ENCODE measurements at regions not wholly inside any gene's neighbourhood (a gene's known extent, or its start where the extent isn't known, plus 50 kb on each side); places are given as distances from the start of the nearest gene placed in this dataset.
"Not testable (repeated sequence)": the region's sequence is repeated elsewhere in the genome, so short reads cannot be mapped to it uniquely, and the experiment has no call there.

- TF ChIP-seq EZH2 (IDR thresholded peaks at IDR 0.05; ENCODE audit: borderline replicate concordance) = no peak
- no peak for TF ChIP-seq CTCF (IDR thresholded peaks at IDR 0.05; ENCODE audit: poor library complexity)
- TF ChIP-seq EZH2phosphoT487 (IDR thresholded peaks at IDR 0.05; ENCODE audit: low read depth, severe bottlenecking, unreplicated experiment) = no peak
- WGBS (ENCODE audit: low lambda C conversion rate, missing lambda C conversion rate) = 45% methylated on average over 5 of the region's 5 CpGs
These were observed 77.8 kb upstream of the EHBP1 start for GRCh38 chr2:62627667-62628066.

GRCh38 chr2:62624855-62625254 is 80.7 kb upstream of the EHBP1 start:
- H3K27me3 ChIP-seq = no peaks in the 10 kb centered on the region
- H3K27ac ChIP-seq = no peak overlapping the region
- 68% methylated on average over 3 of the region's 3 CpGs for WGBS (ENCODE audit: low lambda C conversion rate, missing lambda C conversion rate)
- H3K4me3 ChIP-seq = no peak overlapping the region
- no peak overlapping the region for H2AFZ ChIP-seq
- no peaks in the 10 kb centered on the region for H3K79me2 ChIP-seq
- no peak overlapping the region for H3K4me2 ChIP-seq
- DNase-seq (ENCODE audit: low spot score) = no peak
- H4K20me1 ChIP-seq (ENCODE audit: insufficient read depth, poor library complexity, severe bottlenecking) = no peaks in the 10 kb centered on the region
- no peaks in the 10 kb centered on the region for H3K4me1 ChIP-seq (ENCODE audit: insufficient read depth)
- H3K9me3 ChIP-seq (ENCODE audit: low read depth) = no peaks in the 10 kb centered on the region
- TF ChIP-seq EZH2phosphoT487 (IDR thresholded peaks at IDR 0.05; ENCODE audit: low read depth, severe bottlenecking, unreplicated experiment) = no peak
- H3K9me2 ChIP-seq (replicated peaks; ENCODE audit: insufficient read depth) = no peaks in the 10 kb centered on the region
- H3K36me3 ChIP-seq (replicated peaks; ENCODE audit: insufficient read depth, low read depth) = no peaks in the 10 kb centered on the region

More at GRCh38 chr2:62627667-62628066, 77.8 kb upstream of the EHBP1 start:
- Histone ChIP-seq H3K9me2 (replicated peaks; ENCODE audit: insufficient read depth) (no peaks in the 10 kb centered on the region), H3K27ac (no peak overlapping the region), H3K4me1 (ENCODE audit: insufficient read depth) (no peaks in the 10 kb centered on the region), H3K27me3 (no peaks in the 10 kb centered on the region), H4K20me1 (ENCODE audit: insufficient read depth, poor library complexity, severe bottlenecking) (no peaks in the 10 kb centered on the region), H3K79me2 (no peaks in the 10 kb centered on the region), H3K4me3 (no peak overlapping the region), H3K9me3 (ENCODE audit: low read depth) (no peaks in the 10 kb centered on the region), H2AFZ (no peak overlapping the region), H3K36me3 (replicated peaks; ENCODE audit: insufficient read depth, low read depth) (no peaks in the 10 kb centered on the region), H3K4me2 (no peak overlapping the region)
- DNase-seq (ENCODE audit: low spot score) = no peak

DNA sequence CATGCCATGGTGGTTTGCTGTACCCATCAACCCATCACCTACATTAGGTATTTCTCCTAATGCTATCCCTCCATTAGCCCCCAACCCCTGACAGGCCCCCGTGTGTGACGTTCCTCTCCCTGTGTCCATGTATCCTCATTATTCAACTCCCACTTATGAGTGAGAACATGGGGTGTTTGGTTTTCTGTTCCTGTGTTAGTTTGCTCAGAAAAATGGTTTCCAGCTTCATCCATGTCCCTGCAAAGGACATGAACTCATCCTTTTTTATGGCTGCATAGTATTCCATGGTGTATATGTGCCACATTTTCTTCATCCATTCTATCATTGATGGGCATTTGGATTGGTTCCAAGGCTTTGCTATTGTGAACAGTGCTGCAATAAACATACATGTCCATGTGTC is 89.0 kb upstream of the EHBP1 start:
- not testable (repeated sequence) for H3K9me3 ChIP-seq (ENCODE audit: low read depth); H3K4me1 ChIP-seq (ENCODE audit: insufficient read depth); H3K36me3 ChIP-seq (replicated peaks; ENCODE audit: insufficient read depth, low read depth); H3K27me3 ChIP-seq; H3K79me2 ChIP-seq; DNase-seq (ENCODE audit: low spot score); H3K27ac ChIP-seq; H2AFZ ChIP-seq; H3K4me2 ChIP-seq; H3K9me2 ChIP-seq (replicated peaks; ENCODE audit: insufficient read depth); H3K4me3 ChIP-seq; H4K20me1 ChIP-seq (ENCODE audit: insufficient read depth, poor library complexity, severe bottlenecking)
- 95% methylated on average over 2 of the region's 2 CpGs for WGBS (ENCODE audit: low lambda C conversion rate, missing lambda C conversion rate)

DNA sequence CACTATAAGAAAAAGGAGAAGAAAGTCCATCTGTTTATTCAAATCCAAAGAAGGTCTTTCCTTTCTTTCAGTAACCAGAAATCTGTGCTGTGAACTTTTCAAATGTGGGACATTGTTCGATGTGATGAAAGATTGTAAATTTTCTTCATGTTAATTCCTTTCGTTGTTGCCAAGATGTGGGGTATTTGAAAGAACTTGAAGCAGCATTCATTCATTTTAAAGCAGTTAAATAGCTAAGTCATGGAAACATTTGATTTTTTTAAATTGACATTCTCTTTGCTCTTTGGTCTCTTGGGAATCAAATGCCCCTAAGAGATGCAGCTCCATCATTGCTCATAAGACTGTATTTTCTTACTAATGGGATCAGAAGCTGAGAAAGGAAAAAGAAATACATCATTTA is 93.7 kb upstream of the EHBP1 start:
- no peak overlapping the region for H3K4me3 ChIP-seq
- H3K79me2 ChIP-seq = no peaks in the 10 kb centered on the region
- H3K27ac ChIP-seq = no peak overlapping the region
- H3K4me2 ChIP-seq = no peak overlapping the region
- no peaks in the 10 kb centered on the region for H3K27me3 ChIP-seq
- TF ChIP-seq EZH2 (IDR thresholded peaks at IDR 0.05; ENCODE audit: borderline replicate concordance) = no peak
- TF ChIP-seq EZH2phosphoT487 (IDR thresholded peaks at IDR 0.05; ENCODE audit: low read depth, severe bottlenecking, unreplicated experiment) = no peak
- no peak for TF ChIP-seq CTCF (IDR thresholded peaks at IDR 0.05; ENCODE audit: poor library complexity)
- H3K9me2 ChIP-seq (replicated peaks; ENCODE audit: insufficient read depth) = no peaks in the 10 kb centered on the region
- no peak for DNase-seq (ENCODE audit: low spot score)
- H3K4me1 ChIP-seq (ENCODE audit: insufficient read depth) = no peaks in the 10 kb centered on the region
- no peak overlapping the region for H2AFZ ChIP-seq
- H3K9me3 ChIP-seq (ENCODE audit: low read depth) = no peaks in the 10 kb centered on the region
- WGBS (ENCODE audit: low lambda C conversion rate, missing lambda C conversion rate) = 95% methylated on average over 2 of the region's 2 CpGs
- H4K20me1 ChIP-seq (ENCODE audit: insufficient read depth, poor library complexity, severe bottlenecking) = no peaks in the 10 kb centered on the region
- no peaks in the 10 kb centered on the region for H3K36me3 ChIP-seq (replicated peaks; ENCODE audit: insufficient read depth, low read depth)

- 90% methylated on average over 13 of the region's 13 CpGs for WGBS (ENCODE audit: low lambda C conversion rate, missing lambda C conversion rate)
- H3K4me3 ChIP-seq; H3K27ac ChIP-seq; H3K4me2 ChIP-seq; H3K27me3 ChIP-seq; H3K36me3 ChIP-seq (replicated peaks; ENCODE audit: insufficient read depth, low read depth); H2AFZ ChIP-seq; DNase-seq (ENCODE audit: low spot score); H3K79me2 ChIP-seq; H3K4me1 ChIP-seq (ENCODE audit: insufficient read depth); H4K20me1 ChIP-seq (ENCODE audit: insufficient read depth, poor library complexity, severe bottlenecking); H3K9me2 ChIP-seq (replicated peaks; ENCODE audit: insufficient read depth); H3K9me3 ChIP-seq (ENCODE audit: low read depth): not testable (repeated sequence)
These were observed 99.5 kb upstream of the TMEM17 start for GRCh38 chr2:62605471-62605870.

Data from hepatocyte (in vitro differentiated cells).